ENCODE measurements at regions not wholly inside any gene's neighbourhood (a gene's known extent, or its start where the extent isn't known, plus 50 kb on each side); places are given as distances from the start of the nearest gene placed in this dataset.

GRCh38 chr13:84332346-84332745 lies 450.1 kb upstream of the SLITRK1 start:
- TF ChIP-seq CTCF (IDR thresholded peaks at IDR 0.05) (no peak), POLR2A (IDR thresholded peaks at IDR 0.05) (no peak)

All from tibial nerve (tissue), 3 donors.